ENCODE measurements at regions not wholly inside any gene's neighbourhood (a gene's known extent, or its start where the extent isn't known, plus 50 kb on each side); places are given as distances from the start of the nearest gene placed in this dataset.

GRCh38 chr10:128661404-128662197 is 535.4 kb upstream of the MKI67 start:
- Histone ChIP-seq H3K27me3 (no peaks in the 10 kb centered on the region), H3K4me3 (no peak overlapping the region), H3K36me3 (no peaks in the 10 kb centered on the region), H3K9me3 (no peaks in the 10 kb centered on the region), H3K4me1 (ENCODE audit: insufficient read depth) (no peaks in the 10 kb centered on the region), H3K27ac (no peak overlapping the region)
- DNase-seq, result no peak
- TF ChIP-seq POLR2A (IDR thresholded peaks at IDR 0.05), result no peak
- no peak for TF ChIP-seq CTCF (IDR thresholded peaks at IDR 0.05)
- no peak for TF ChIP-seq EP300 (IDR thresholded peaks at IDR 0.05)
- WGBS, 3 donors, result 78 to 80% (median 78%) methylated on average over 7 of the region's 7 CpGs
- intact Hi-C loops (cut with DNase I), result no loop called here

GRCh38 chr10:128662520-128662919 is 536.3 kb upstream of the MKI67 start:
- no peak overlapping the region for H3K4me3 ChIP-seq
- H3K4me1 ChIP-seq (ENCODE audit: insufficient read depth), result no peaks in the 10 kb centered on the region
- no peak for DNase-seq
- H3K27ac ChIP-seq, result no peak overlapping the region
- 66 to 73% (median 68%) methylated on average over 3 of the region's 3 CpGs for WGBS, 3 donors
- no peaks in the 10 kb centered on the region for H3K9me3 ChIP-seq
- no peaks in the 10 kb centered on the region for H3K27me3 ChIP-seq
- TF ChIP-seq CTCF (IDR thresholded peaks at IDR 0.05), result no peak
- TF ChIP-seq POLR2A (IDR thresholded peaks at IDR 0.05), result no peak
- no peak for TF ChIP-seq EP300 (IDR thresholded peaks at IDR 0.05)
- H3K36me3 ChIP-seq, result no peaks in the 10 kb centered on the region
- intact Hi-C loops (cut with DNase I), result no loop called here

- no peak overlapping the region for H3K4me3 ChIP-seq
- no peak overlapping the region for H3K27ac ChIP-seq
- WGBS, 3 donors, result 64 to 83% (median 81%) methylated on average over 3 of the region's 3 CpGs
- H3K9me3 ChIP-seq, result no peaks in the 10 kb centered on the region
- no peaks in the 10 kb centered on the region for H3K36me3 ChIP-seq
- H3K4me1 ChIP-seq (ENCODE audit: insufficient read depth), result no peaks in the 10 kb centered on the region
- no peak for DNase-seq
- TF ChIP-seq POLR2A (IDR thresholded peaks at IDR 0.05), result no peak
- intact Hi-C loops (cut with DNase I), result no loop called here
- H3K27me3 ChIP-seq, result no peaks in the 10 kb centered on the region
Observed at GRCh38 chr10:128664729-128665128, 538.5 kb upstream of the MKI67 start.

GRCh38 chr10:128675405-128675804 is 549.2 kb upstream of the MKI67 start:
- H3K4me1 ChIP-seq (ENCODE audit: insufficient read depth), result no peaks in the 10 kb centered on the region
- TF ChIP-seq EP300 (IDR thresholded peaks at IDR 0.05), result no peak
- TF ChIP-seq POLR2A (IDR thresholded peaks at IDR 0.05), result no peak
- TF ChIP-seq CTCF (IDR thresholded peaks at IDR 0.05), result no peak
- H3K36me3 ChIP-seq, result no peaks in the 10 kb centered on the region
- H3K27me3 ChIP-seq, result no peaks in the 10 kb centered on the region
- 80 to 92% (median 85%) methylated on average over 6 of the region's 6 CpGs for WGBS, 3 donors
- H3K27ac ChIP-seq, result no peak overlapping the region
- H3K9me3 ChIP-seq, result no peaks in the 10 kb centered on the region
- DNase-seq, result no peak
- no peak overlapping the region for H3K4me3 ChIP-seq
- intact Hi-C loops (cut with DNase I), result no loop called here

- no peak for DNase-seq
- TF ChIP-seq EP300 (IDR thresholded peaks at IDR 0.05), result no peak
- no peak for TF ChIP-seq CTCF (IDR thresholded peaks at IDR 0.05)
- TF ChIP-seq POLR2A (IDR thresholded peaks at IDR 0.05), result no peak
- WGBS, 3 donors, result 31 to 61% (median 55%) methylated on average over 8 of the region's 8 CpGs
- no peak overlapping the region for H3K4me3 ChIP-seq
- intact Hi-C loops (cut with DNase I), result no loop called here
- H3K27me3 ChIP-seq, result no peaks in the 10 kb centered on the region
- no peaks in the 10 kb centered on the region for H3K4me1 ChIP-seq (ENCODE audit: insufficient read depth)
- no peaks in the 10 kb centered on the region for H3K36me3 ChIP-seq
- H3K27ac ChIP-seq, result no peak overlapping the region
- no peaks in the 10 kb centered on the region for H3K9me3 ChIP-seq
Observed at GRCh38 chr10:128680116-128680515, 553.9 kb upstream of the MKI67 start.

Data from ovary (tissue), 7 donors.